Suprapubic skin (tissue), 4 donors: ENCODE measurements at regions not wholly inside any gene's neighbourhood (a gene's known extent, or its start where the extent isn't known, plus 50 kb on each side); places are given as distances from the start of the nearest gene placed in this dataset.

Experiments
- EP300 ChIP-seq: sonication (generic); formaldehyde crosslinking; IDR thresholded peaks from one replicate; pipeline ENCODE4 v1.6.1; 2017; ENCODE audit warnings: antibody characterized with exemption
- POLR2A ChIP-seq, 2 donors: fragments of 450-650 bp; IDR thresholded peaks; one replicate each; pipeline ENCODE4 v1.6.1; 2017; ENCODE audit warnings: antibody characterized with exemption in 2 of 2, mild to moderate bottlenecking in 2 of 2, moderate library complexity in 2 of 2
- POLR2AphosphoS5 ChIP-seq, 3 donors: sonication (generic); formaldehyde crosslinking; IDR thresholded peaks; one replicate each; pipeline ENCODE4 v1.6.1; 2017; ENCODE audit warnings: antibody characterized with exemption in 3 of 3
- TF ChIP-seq, protein P1 (sequence below), 2 donors: fragments of 200-600 bp in 1 of 2; fragments of 450-650 bp in 1 of 2; sonication (generic) in 1 of 2; IDR thresholded peaks; one replicate each; pipeline ENCODE4 v1.5.1; 2016 to 2019; ENCODE audit warnings: antibody characterized with exemption in 2 of 2, mild to moderate bottlenecking in 1 of 2, moderate library complexity in 1 of 2

DNA sequence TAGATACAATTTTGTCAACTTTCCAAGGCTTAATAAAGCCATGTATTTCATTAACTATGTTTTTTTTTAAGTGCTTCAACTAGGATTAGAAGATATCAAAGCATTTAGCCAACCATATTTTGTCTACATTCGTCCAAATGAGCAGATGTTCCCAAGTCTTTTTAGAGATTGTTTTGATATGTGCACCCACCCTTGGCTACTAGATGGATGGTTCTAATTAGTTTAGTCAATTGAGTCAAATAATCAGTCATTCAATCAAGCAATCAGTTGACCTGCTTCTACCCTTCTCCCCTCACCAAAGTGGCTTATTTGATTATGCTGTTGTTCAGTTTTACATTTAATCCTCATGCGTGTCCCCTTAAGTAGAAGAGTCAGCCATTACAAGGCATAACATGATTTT is 319.5 kb upstream of the TNC start:
- TF ChIP-seq POLR2AphosphoS5 (IDR thresholded peaks at IDR 0.05) (no peak), POLR2A (IDR thresholded peaks at IDR 0.05) (no peak), EP300 (no peak)
- TF ChIP-seq, protein P1, sequence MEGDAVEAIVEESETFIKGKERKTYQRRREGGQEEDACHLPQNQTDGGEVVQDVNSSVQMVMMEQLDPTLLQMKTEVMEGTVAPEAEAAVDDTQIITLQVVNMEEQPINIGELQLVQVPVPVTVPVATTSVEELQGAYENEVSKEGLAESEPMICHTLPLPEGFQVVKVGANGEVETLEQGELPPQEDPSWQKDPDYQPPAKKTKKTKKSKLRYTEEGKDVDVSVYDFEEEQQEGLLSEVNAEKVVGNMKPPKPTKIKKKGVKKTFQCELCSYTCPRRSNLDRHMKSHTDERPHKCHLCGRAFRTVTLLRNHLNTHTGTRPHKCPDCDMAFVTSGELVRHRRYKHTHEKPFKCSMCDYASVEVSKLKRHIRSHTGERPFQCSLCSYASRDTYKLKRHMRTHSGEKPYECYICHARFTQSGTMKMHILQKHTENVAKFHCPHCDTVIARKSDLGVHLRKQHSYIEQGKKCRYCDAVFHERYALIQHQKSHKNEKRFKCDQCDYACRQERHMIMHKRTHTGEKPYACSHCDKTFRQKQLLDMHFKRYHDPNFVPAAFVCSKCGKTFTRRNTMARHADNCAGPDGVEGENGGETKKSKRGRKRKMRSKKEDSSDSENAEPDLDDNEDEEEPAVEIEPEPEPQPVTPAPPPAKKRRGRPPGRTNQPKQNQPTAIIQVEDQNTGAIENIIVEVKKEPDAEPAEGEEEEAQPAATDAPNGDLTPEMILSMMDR (IDR thresholded peaks at IDR 0.05), result no peak
